Endometrium (tissue), 2 donors: ENCODE measurements at regions not wholly inside any gene's neighbourhood (a gene's known extent, or its start where the extent isn't known, plus 50 kb on each side); places are given as distances from the start of the nearest gene placed in this dataset.

ENCODE experiments used
- FAIRE-seq: peaks from 2 replicates; lab custom pipeline; 2012; peaks lifted over from hg19 to GRCh38; lab: Jason Lieb, UNC
- donor health status: control.
- donor health status: control.

DNA sequence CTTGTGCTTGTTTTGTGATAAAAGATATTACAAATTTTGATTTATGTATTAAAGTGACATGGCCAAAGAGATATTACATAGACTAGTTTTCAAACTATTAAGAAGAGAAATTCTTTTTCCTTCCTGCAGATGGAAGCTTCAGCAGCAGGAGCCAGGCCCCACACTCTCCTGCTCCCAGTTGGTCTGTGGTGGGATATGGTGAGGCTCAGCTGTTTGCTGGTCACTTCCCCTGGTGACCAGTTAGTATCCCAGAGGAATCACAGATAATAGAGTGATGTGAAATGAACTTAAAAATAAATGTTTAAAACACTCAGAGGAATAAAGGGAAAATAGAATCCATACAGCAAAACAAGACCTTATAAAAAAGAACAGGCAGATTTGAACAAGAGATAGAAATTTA is 154.7 kb downstream of the KTN1 start:
- no peak for FAIRE-seq

DNA sequence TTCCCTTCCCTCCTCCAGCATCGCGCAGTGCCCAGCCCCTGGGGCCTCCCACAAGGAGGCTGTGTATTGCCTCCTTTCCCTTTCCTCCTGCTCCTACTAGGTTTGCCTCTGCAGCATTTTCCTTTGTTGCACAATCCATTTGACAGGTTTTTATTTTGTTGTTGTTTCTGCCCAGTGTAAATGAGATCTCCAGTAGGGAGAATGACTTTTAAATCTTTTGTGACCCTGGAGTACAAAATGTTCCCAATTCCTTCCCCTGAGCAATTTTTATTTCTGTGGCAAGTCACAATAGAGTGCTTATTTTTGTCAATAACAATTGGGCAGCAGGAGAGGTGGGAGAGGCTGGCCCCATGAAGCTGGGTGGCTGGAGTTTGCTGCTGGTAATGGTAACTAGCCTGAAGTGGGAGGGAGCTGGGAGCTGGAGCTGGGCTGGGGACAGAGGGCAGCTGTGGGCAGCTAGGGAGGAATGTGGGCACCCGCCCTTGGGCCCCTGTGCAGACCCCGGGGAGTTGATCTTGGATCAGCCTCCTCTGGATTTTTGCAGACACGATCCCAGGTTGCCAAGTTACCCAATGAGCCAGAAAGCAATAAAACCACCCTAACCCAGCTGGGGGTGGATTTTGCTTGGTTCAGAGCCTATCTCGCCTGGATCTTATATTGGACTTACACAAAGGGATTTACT is 160.1 kb downstream of the KTN1 start:
- FAIRE-seq = no peak

DNA sequence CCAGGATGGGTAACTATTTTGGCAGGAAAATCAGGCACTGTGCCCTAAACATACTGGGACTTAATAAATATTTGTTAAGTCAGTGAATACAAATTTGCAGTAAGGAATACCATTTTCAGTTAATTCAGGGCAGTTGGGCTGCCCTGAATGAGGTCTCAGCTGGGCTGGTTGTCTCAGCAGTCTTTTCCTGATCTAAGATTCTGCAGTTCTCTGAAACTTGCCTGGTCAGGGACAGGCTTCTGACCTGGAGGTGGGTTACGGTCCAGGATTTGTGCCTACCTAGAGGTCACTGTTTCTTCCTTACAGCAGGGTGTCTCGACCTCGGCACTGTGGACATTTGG is 160.6 kb downstream of the KTN1 start:
- FAIRE-seq = no peak

DNA sequence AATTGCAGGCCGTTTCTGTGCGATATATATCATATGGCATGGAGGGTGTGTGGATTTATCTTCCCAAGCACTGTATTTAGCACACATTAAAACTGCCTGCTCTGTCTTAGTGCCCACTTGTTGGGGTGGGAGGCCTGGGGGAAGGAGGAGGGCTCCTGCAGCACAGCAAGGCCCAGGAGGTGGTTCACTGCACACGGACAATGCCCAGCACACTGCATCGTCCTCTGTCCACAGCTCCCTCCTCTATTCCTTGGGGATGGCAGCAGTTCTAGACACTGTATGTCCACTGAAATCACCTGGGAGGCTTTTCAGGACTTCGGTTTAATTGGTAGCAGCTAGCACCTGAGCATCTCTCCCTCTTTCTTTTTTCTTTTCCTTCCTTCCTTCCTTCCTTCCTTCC is 161.2 kb downstream of the KTN1 start:
- no peak for FAIRE-seq

DNA sequence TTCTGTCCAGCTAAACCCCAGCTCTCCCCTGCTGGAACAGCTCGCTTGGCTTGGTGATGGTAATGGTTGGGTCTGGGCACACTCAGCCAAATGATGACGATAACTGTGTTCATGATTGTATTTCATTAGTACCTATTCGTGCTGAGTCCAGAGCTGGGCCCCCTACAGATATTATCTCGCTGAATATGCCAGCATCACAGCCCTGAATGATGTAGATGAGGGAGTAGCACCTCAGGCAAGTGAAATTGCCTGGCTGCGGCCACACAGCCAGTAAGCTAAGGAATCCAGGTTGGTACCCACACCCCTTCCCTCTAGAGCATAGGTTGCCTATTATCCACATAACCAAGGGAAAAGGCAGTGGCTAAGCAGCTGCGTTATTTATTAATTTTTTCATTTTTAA is 163.5 kb downstream of the KTN1 start:
- no peak for FAIRE-seq

DNA sequence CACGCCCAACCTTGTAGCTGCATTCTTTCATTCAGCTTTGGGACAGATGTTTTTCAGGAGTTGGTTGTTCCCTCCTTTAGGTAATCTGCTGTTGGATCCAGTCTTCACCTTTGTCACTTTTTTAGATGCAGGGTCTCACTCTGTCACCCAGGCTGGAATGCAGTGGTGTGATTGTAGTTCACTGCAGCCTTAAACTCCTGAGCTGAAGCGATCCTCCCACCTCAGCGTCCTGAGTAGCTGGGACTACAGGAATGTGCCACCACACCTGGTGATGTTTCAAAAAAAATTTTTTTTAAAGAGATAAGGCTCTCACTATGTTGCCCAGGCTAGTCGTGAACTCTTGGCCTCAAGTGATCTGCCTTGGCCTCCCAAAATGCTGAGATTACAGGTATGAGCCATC is 164.3 kb downstream of the KTN1 start:
- FAIRE-seq = no peak

DNA sequence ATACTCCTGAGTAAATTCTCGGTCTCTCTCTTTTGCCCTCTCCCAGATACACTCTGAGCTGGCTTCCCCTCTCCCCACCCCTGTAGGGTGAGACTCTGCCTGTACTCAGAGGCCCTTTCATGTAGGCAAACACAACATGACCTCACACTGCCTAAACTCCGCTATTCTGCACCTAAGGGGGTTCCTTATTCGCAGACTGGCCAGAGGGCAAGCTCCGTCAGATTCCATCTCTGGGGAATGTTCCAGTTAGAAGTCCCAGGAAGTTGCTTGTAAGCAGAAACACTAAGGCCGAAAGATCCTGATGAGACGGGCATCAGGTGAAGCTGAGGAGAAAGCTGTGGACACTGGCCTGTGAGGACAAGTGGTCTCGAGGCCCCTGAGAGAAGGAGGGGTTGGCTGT is 165.9 kb downstream of the KTN1 start:
- no peak for FAIRE-seq

DNA sequence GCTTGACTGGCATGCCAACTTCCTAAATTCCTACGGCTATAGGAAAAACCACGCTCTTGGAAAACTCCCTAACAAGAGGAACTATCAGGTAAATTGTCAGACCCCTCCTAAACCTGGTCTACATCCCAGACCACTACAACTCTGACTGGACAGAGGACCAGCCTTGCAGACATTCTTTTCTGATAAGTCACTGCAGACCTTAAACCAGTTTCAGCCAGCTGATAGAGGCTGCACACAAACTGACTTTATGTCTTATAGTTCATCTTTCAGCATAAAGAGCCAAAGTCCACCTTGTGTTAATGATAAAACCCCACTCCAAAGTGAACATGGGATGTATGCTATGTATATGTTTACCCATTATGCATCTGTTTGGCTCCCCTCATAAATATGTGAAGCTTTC is 166.6 kb downstream of the KTN1 start:
- FAIRE-seq = no peak

DNA sequence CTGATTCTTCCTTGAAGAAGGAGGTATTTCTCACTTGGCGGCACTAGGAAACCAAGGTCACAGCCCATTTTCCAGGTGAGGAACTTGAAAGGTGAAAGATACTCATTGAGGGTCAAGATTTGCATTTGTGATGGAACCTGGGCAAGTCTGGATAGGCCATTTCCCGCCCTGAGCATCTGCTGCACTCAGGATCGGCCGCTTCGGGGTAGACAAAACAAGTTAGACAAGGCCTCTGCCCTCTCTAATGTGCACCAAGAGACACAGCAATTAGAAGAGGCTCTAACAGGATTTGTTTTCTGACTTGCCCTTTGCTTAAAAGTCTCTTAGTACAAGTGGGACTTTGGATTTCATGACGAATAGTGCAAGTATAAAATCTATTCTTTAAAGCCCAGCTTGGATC is 167.2 kb downstream of the KTN1 start:
- FAIRE-seq = no peak

DNA sequence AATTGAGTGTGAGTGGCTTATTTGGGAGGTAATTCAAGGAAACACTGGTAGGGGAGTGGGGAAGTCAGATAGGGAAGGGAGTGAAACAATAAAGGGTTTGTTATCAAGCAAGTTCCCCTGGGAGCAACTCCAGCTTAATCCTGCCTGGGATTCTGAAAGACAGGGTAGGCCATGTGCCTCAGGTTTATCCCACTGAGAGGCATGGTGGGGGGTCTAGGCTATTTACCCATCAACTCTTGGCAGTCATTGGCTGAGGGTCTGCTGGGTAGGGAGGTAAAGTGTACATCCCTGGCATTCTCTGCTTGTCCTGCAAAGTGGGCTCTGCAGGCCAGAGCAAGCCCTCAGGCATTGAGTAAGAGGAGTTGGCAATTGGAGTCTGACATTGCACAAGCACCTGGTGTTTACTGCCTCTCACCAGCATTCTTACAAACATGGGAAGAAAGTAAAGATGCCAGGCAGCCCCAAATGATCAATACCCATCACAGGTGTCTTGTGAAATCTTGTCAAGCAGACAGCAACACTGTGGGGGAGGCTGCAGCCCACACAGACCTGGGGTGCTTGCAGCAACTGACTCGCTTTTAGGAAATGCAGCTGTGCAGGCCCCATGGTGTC is 169.3 kb downstream of the KTN1 start:
- FAIRE-seq = no peak

DNA sequence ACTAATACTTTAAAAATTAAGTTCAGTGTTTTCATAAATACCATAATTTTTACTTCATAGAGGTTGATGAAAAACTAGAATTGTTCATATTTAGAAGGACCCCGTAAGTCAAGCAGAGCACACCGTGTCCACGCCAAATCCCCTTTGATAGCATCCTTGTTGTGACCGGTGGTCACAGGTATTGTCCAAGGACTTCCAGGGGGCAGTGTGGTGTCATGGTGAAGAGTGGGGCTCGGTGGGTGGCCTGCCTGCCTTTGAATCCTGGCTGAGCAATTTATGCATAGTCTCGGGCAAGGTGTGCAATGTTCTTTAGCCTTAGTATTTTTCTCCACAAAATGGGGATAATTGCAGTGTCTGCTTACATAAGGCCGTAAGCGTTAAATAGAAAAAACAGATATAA is 169.9 kb downstream of the KTN1 start:
- no peak for FAIRE-seq

DNA sequence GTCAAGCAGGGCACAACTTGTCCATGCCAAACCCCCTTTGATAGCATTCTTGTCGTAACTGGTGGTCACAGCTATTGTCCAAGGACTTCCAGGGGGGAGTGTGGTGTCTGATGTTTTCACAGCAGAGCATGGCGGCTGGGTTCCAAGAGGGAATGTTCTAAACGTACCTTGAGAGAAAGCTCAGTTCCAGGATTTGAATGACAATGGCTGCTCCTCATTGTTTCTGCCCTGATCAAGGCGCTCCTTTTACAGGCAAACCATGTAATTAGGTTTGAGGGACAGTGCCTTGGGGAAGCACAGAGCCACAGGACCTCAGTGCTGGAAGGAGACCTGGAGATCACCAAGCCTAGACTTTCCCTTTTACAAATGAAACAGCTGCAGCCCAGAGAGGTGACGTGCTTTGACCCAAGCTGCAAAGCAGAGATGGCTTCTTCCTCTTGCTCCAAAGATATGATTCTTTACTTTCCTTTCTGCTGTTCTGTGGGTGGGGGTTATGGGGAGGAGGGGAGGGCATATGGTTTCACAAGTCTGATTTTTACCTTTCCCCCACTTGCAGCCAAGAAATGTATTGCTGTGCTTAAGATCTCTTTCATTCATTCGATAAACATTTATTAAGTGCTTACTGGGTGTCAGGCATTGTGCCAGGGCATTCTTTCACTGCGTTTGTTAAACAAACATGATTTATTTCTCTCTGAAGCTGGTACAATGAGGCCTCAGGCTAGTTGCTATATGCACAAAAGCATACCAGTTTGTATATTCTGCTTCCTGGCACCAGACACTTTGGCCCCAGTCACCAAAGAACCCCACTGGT is 172.8 kb downstream of the KTN1 start:
- no peak for FAIRE-seq

DNA sequence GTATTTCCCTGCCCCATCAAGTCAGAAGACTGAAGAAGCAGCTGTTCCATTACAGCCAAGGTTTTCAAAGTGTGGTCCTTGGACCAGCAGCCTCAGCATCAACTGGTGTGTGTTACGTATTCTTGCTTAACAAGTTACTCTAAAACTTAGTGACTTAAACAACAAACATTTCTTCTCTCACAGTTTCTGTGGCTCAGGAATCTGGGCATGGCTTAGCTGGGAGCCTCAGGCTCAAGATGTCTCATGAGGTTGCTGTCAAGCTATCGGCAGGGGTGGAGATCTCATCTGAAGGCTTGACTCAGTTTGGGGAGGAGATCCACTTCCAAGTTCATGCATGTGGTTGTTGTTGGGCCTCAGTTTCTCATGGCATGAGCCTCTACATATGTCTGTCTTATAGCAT is 174.5 kb downstream of the KTN1 start:
- no peak for FAIRE-seq

DNA sequence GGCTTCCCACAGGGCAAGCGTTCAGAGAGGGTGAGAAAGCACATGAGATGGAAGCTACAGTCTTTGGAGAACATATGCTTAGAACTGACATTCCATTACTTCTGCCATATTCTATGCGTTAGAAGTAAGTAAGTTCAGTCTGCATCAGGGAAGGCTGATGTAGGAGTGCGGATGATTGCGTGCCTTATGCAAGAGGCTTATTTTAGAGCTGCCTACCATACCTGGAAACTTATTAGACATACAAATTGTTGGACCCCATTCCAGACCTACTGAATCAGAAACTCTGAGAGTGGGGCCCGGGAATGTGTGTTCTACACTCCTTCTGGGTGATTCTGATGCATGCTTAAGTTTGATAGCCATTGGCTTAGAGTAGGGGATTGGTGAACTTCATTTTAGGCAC is 174.9 kb downstream of the KTN1 start:
- FAIRE-seq = no peak

DNA sequence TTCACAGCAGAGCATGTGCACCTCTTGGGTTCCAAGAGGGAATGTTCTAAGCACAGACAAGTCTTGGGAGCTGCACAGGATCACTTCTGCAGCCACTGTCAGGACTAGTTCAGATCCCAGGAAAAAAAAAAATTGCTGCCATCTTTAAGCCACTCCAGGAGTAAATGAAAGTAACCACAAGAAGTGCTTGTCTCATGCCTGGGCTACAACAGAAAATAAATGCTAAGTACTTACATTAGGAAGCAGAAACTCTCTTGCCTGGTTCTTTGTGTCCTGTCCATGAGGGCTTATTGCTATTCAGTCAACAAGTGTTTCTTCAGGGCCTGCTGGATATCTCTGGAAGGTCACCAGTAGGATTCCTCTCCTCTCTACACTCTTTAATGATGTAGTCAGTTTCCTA is 176.1 kb downstream of the KTN1 start:
- no peak for FAIRE-seq

DNA sequence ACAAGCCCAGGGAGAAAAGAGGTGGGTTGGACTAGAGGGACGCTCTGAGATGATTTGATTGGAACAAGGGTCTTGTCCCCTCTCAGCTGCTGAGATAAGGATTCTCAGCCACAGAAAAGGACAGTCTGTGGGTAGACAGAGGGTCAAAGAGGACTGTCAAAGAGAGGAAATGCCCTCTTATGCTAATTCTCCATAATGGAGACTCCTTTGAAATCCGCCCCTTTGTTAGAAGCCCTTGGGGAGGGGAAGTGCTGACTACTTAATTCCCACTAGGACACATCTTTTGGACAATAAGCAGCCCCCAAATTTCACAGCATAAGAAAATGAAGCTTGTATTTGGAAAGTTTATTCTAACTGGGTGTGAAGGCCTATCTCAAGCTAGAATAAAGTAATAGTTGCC is 176.6 kb downstream of the KTN1 start:
- no peak for FAIRE-seq

DNA sequence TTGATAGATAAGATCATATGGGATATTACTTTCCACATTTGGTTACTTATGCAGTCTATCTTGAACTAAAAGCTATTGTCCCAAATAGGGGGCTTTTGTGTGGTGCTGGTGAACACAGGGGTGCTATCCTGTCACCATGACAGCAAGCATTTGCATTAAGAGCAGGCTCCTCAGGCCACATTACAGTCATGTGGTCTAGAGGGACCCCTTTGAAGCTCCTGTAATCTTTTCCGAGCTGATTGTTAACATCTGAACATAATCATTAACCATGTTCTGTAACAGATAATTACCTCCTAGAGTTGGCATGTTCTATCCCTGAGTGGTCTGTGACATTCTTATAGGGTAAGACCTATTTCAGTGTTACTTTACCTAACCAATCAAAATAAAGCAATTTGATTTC is 178.8 kb downstream of the KTN1 start:
- no peak for FAIRE-seq

DNA sequence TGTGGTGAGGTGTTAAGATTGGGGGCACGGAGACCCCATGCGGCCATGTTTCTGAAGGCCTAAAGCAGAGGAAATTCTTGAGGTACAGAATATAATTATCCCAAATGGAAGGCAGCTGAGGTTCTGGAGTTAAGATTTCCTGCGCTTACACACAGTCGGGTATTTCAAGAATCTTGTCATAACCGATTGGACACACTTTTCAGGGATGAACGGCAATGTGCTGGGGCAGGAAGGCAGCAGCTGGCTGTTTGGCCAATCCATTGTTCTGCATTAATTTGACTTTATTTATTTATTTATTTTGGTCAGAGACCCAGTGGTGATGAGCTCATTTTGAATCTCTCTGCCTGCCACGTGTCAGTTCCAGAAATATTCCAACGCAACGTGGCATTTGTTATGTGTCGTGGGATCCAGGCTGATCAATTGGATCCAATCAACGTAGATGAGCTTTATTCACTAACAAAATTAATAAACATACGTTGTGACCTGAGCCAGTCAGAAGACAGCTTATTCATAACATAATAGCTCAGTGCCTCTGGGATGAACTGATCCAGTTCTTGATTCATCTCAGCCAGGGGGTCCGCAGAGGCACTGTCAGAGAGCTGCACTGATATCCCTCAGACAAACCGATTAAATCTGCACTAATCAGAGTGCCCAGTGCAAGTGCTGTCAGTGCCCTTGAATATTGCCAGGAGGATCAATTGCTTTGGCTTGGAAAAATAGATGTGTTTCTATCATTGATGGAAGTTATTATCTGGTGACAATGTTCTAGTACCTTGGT is 181.0 kb downstream of the KTN1 start:
- FAIRE-seq = no peak

DNA sequence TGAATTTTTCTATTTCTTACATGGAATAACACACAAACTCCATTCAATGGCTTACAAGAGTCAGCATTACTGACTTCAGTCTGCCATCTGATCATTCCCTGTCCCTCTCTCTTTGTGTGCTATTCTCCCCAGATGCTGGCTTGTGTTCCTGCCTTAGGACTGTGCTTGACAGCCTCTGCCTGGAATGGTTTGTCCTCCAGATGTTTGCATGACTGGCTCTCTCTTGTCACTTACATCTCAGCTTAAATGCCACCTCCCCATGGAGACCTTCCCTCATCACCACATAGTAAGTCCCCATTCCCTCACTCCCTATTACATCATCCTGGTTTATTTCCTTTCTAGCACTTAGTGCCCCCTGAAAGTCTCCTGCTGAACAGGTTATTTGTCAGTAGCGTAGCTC is 181.6 kb downstream of the KTN1 start:
- FAIRE-seq = no peak

DNA sequence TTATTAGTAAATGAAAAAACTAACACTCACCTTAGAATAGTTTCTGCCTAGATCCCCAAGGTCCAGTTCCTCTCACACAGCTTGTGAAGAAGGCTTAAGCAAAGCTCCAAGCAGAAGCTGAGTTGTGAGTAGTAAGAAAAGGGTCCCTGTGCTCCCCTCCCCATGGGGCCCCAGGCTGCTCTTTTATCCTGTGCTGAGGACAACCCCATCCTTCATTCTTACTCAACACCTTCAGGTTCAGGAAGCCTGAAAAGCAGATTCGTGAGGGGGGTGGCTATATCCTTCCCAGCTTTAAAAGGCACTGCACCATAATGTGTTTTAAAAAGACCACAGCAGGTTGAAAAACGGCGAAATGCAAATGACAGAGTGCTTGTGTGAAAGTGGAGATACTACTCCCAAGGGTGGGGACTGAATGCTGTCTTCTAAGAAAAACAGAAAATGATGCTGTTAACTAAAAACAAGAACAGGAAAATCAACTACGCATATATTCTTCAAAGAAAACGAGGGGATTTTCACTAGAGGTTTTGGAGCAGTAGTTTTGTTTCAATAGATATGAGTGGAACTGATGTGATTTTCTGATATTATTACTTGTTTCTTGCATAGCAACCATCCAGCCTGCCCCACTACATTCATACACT is 182.7 kb downstream of the KTN1 start:
- FAIRE-seq = no peak

DNA sequence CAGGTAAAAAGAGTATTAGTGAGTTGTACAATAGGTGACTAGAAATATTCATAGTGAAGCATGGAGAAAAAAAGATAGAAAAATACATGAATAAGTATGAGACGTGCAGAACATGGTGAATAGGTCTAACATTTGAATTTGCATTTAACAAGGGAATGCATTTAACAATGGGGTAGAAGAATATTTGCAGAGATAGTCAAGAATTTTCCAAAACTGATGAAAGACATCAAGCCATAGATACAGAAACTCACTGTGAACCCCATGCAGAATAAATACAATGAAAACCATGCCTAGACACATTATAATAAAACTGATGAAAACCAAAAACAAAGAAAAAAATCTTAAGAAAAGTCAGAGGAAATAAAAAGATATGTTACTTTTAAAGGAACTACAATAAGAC is 184.8 kb downstream of the KTN1 start:
- no peak for FAIRE-seq

DNA sequence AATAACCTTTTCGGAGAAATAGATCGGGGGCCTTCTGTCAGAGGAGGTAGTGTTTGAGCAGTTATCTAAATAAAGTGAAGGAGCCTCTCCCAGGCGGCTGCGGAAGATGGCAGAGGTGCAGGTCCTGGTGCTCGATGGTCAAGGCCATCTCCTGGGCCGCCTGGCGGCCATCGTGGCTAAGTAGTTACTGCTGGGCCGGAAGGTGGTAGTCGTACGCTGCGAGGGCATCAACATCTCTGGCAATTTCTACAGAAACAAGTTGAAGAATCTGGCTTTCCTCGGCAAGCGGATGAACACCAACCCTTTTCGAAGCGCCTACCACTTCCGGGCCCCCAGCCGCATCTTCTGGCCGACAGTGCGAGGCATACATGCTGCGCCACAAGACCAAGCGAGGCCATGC is 186.1 kb downstream of the KTN1 start:
- no peak for FAIRE-seq

DNA sequence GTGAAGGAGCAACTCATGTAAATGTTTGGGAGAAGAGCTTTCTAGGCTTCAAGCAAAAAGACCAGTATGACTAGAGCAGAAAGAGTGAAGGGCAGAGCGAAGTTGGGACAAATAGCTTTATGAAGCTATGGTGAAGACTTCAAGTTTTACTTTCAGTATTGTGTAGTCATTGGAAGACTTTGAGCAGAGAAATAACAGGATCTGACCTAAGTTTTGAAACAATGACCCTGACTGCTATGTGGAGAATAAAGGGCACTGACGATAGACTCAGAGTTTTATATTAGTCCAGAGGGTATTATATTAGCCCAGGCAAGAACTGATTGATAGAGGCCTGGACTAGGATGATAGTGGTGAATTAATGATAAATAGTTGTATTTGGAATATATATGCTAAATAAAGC is 187.3 kb downstream of the KTN1 start:
- no peak for FAIRE-seq
